HCT116 (cell line): ENCODE measurements at regions not wholly inside any gene's neighbourhood (a gene's known extent, or its start where the extent isn't known, plus 50 kb on each side); places are given as distances from the start of the nearest gene placed in this dataset.
"Not testable (repeated sequence)": the region's sequence is repeated elsewhere in the genome, so short reads cannot be mapped to it uniquely, and the experiment has no call there.

Source experiments
- ATAC-seq: fragments of 200-7000 bp; cut with Tn5 transposase; 2 replicates; pipeline ENCODE4 v1.9.1; 2020; ENCODE audit warnings: mild to moderate bottlenecking, moderate library complexity
- BruUV-seq: library from RNA; stranded (reverse); fragments of 400-500 nt; replicated peaks from 2 replicates; lab custom pipeline; 2021; lab: Mats Ljungman, UMichigan
- CTCF ChIA-PET: fragments of 300-600 bp; sonication (Branson Sonifier 250); formaldehyde crosslinking; loops from one replicate; lab custom pipeline; 2021; ENCODE audit warnings: antibody characterized with exemption; lab: Charles Lee
- POLR2A ChIA-PET: fragments of 300-600, 350-600 bp; sonication (Branson Sonifier 250); formaldehyde crosslinking; loops from one replicate; lab custom pipeline; 2021; ENCODE audit warnings: antibody characterized with exemption; lab: Charles Lee
- RAD21 ChIA-PET, 2 experiments: fragments of 300-600 bp; sonication (Branson Sonifier 250); formaldehyde crosslinking; loops; one replicate each; lab custom pipeline; 2023; ENCODE audit warnings: low total read pairs in 2 of 2; ENCODE audit not compliant: uncharacterized antibody in 2 of 2, unreplicated experiment in 2 of 2, low non-redundant PET in 1 of 2; lab: Charles Lee
- DNase-seq: peaks from one replicate; pipeline ENCODE4 v3.0.0-alpha.2; 2010; ENCODE audit warnings: low read depth, low spot score
- H2AFZ ChIP-seq: fragments of 200-600 bp; shearing (Covaris generic), sonication (generic); 2 replicates; pipeline ENCODE4 v1.6.1; 2017; ENCODE audit warnings: low read depth, mixed run types, mixed read lengths, antibody characterized with exemption, low read length; ENCODE audit not compliant: poor library complexity, severe bottlenecking
- H3K27ac ChIP-seq: 2 replicates; pipeline ENCODE4 v1.5.1; 2012; ENCODE audit warnings: low read depth, low read length
- H3K27me3 ChIP-seq: fragments of 200-600 bp; sonication (generic); 2 replicates; pipeline ENCODE4 v1.6.1; 2016; ENCODE audit warnings: mixed run types, low read length, mixed read lengths; ENCODE audit not compliant: insufficient read depth
- H3K36me3 ChIP-seq, 2 experiments: fragments of 200-500 bp in 1 of 2; fragments of 200-600 bp in 1 of 2; sonication (Bioruptor generic) in 1 of 2; sonication (generic) in 1 of 2; 2 replicates each; pipeline versions ENCODE4 v1.5.1 to v1.6.1; 2014 to 2016; ENCODE audit warnings: low read length in 2 of 2, inconsistent platforms in 1 of 2, mixed read lengths in 1 of 2, mixed run types in 1 of 2; ENCODE audit not compliant: insufficient read depth in 2 of 2, control insufficient read depth in 1 of 2
- H3K4me1 ChIP-seq, 2 experiments: fragments of 200-600 bp in 1 of 2; sonication (generic) in 1 of 2; 2 replicates each; pipeline versions ENCODE4 v1.5.1 to v1.6.1; 2012 to 2017; ENCODE audit warnings: low read length in 2 of 2, inconsistent platforms in 1 of 2, mild to moderate bottlenecking in 1 of 2, mixed read lengths in 1 of 2, mixed run types in 1 of 2, moderate library complexity in 1 of 2; ENCODE audit not compliant: insufficient read depth in 2 of 2, control insufficient read depth in 1 of 2
- H3K4me2 ChIP-seq: fragments of 200-600 bp; sonication (generic); 2 replicates; pipeline ENCODE4 v1.6.1; 2017; ENCODE audit warnings: mixed run types, low read length, mixed read lengths
- H3K4me3 ChIP-seq, 2 experiments: fragments of 200-600 bp in 1 of 2; sonication (generic) in 1 of 2; replicated peaks in 1 of 2; 2 replicates each; pipeline ENCODE4 v1.5.1; 2011 to 2016; ENCODE audit warnings: low read length in 2 of 2, control low read depth in 1 of 2, low read depth in 1 of 2, mild to moderate bottlenecking in 1 of 2, mixed read lengths in 1 of 2, mixed run types in 1 of 2
- H3K79me2 ChIP-seq: fragments of 200-600 bp; sonication (generic); 2 replicates; pipeline ENCODE4 v1.6.1; 2017; ENCODE audit warnings: mild to moderate bottlenecking, mixed run types, low read length, moderate library complexity, mixed read lengths; ENCODE audit not compliant: insufficient read depth
- H3K9ac ChIP-seq: fragments of 200-600 bp; sonication (generic); 2 replicates; pipeline ENCODE4 v1.6.1; 2016; ENCODE audit warnings: low read length, mixed read lengths
- H3K9me2 ChIP-seq: fragments of 200-600 bp; sonication (generic), shearing (Covaris generic); 2 replicates; pipeline ENCODE4 v1.6.1; 2017; ENCODE audit warnings: mixed run types, mild to moderate bottlenecking, moderate library complexity; ENCODE audit not compliant: insufficient read depth
- H3K9me3 ChIP-seq, 2 experiments: fragments of 200-500 bp in 1 of 2; fragments of 200-600 bp in 1 of 2; sonication (Bioruptor generic) in 1 of 2; sonication (generic) in 1 of 2; 2 replicates each; pipeline ENCODE4 v1.6.1; 2014 to 2017; ENCODE audit warnings: low read length in 2 of 2, mixed read lengths in 2 of 2, inconsistent platforms in 1 of 2, low read depth in 1 of 2, mild to moderate bottlenecking in 1 of 2, mixed run types in 1 of 2, moderate library complexity in 1 of 2; ENCODE audit not compliant: control insufficient read depth in 1 of 2, insufficient read depth in 1 of 2
- H4K20me1 ChIP-seq: fragments of 200-600 bp; sonication (generic), shearing (Covaris generic); 2 replicates; pipeline ENCODE4 v1.6.1; 2017; ENCODE audit warnings: mixed run types, mild to moderate bottlenecking, moderate library complexity; ENCODE audit not compliant: insufficient read depth
- CEBPB ChIP-seq: IDR thresholded peaks from 2 replicates; pipeline ENCODE4 v1.6.1; 2012; ENCODE audit warnings: low read depth
- CTCF ChIP-seq, 3 experiments: fragments of 200-600 bp in 1 of 3; sonication (generic) in 1 of 3; IDR thresholded peaks in 2 of 3; conservative IDR thresholded peaks in 1 of 3; 2 replicates each; pipeline ENCODE4 v1.5.1; 2012 to 2017; ENCODE audit warnings: low read depth in 2 of 3, low read length in 2 of 3, antibody characterized with exemption in 1 of 3, borderline replicate concordance in 1 of 3, control low read depth in 1 of 3, mild to moderate bottlenecking in 1 of 3, mixed read lengths in 1 of 3, mixed run types in 1 of 3, moderate library complexity in 1 of 3; ENCODE audit not compliant: insufficient read depth in 1 of 3
- ELF1 ChIP-seq: IDR thresholded peaks from 2 replicates; pipeline ENCODE4 v1.6.1; 2012; ENCODE audit warnings: low read depth, borderline replicate concordance
- EZH2phosphoT487 ChIP-seq: fragments of 200-600 bp; IDR thresholded peaks from 2 replicates; pipeline ENCODE4 v1.6.1; 2018; ENCODE audit warnings: antibody characterized with exemption, borderline replicate concordance
- FOSL1 ChIP-seq: IDR thresholded peaks from 2 replicates; pipeline ENCODE4 v1.6.1; 2012; ENCODE audit warnings: low read depth
- JUND ChIP-seq: IDR thresholded peaks from 2 replicates; pipeline ENCODE4 v1.6.1; 2012
- MAX ChIP-seq: IDR thresholded peaks from 2 replicates; pipeline ENCODE4 v1.6.1; 2012
- POLR2A ChIP-seq: IDR thresholded peaks from 2 replicates; pipeline ENCODE4 v1.7.0; 2011; ENCODE audit warnings: borderline replicate concordance; ENCODE audit not compliant: insufficient read depth, insufficient read length; ENCODE audit errors: extremely low read depth
- POLR2AphosphoS5 ChIP-seq: IDR thresholded peaks from 2 replicates; pipeline ENCODE4 v1.6.1; 2011; ENCODE audit warnings: mild to moderate bottlenecking, low read depth, low read length, moderate library complexity
- RAD21 ChIP-seq: IDR thresholded peaks from 2 replicates; pipeline ENCODE4 v1.6.1; 2012; ENCODE audit warnings: low read depth, mild to moderate bottlenecking
- ZBTB33 ChIP-seq: IDR thresholded peaks from 2 replicates; pipeline ENCODE4 v1.6.1; 2011; ENCODE audit warnings: mild to moderate bottlenecking, low read length, moderate library complexity; ENCODE audit not compliant: insufficient replicate concordance; ENCODE audit errors: extremely low read depth
- ZFX ChIP-seq: fragments of 450-650 bp; IDR thresholded peaks from 2 replicates; pipeline ENCODE4 v1.6.1; 2017
- ZNF274 ChIP-seq: fragments of 200-500 bp; sonication (Bioruptor generic); IDR thresholded peaks from 2 replicates; pipeline ENCODE4 v1.6.1; 2014; ENCODE audit warnings: mild to moderate bottlenecking, low read depth, low read length, inconsistent platforms
- intact Hi-C: fragments of 100-400 bp; cut with micrococcal nuclease; formaldehyde crosslinking; loops from 2 replicates; pipeline ENCODE4 v1.10.0; 2022

GRCh38 chr2:156254637-156255067 is 77.9 kb downstream of the NR4A2 start:
- H3K36me3 ChIP-seq, DNase-seq, intact Hi-C loops, H4K20me1 ChIP-seq, H3K4me1 ChIP-seq, RAD21 ChIA-PET, ATAC-seq, CTCF ChIA-PET, H3K9me2 ChIP-seq, H3K27me3 ChIP-seq, BruUV-seq, H3K9me3 ChIP-seq, POLR2A ChIA-PET, H2AFZ ChIP-seq: not testable (repeated sequence)
- peak overlapping the region; percentile 65 for H3K9ac ChIP-seq
- TF ChIP-seq POLR2AphosphoS5, result peak; percentile 32; the same call in 1 of the 2 replicates
- peaks cover 27% of the 10 kb centered on the region for H3K79me2 ChIP-seq
- peak overlapping the region; percentile 55 to 62 for H3K4me3 ChIP-seq
- H3K27ac ChIP-seq, result peak overlapping the region; percentile 66
- H3K4me2 ChIP-seq, result peak overlapping the region; percentile 75

- Histone ChIP-seq H3K36me3 (no peaks in the 10 kb centered on the region), H3K9me3 (no peaks in the 10 kb centered on the region), H2AFZ (no peak overlapping the region), H3K27ac (peak overlapping the region; percentile 66; the same call in 1 of the 2 replicates), H3K9me2 (peaks cover 2% of the 10 kb centered on the region; the same call in 1 of the 2 replicates)
- RAD21 ChIA-PET, result no interaction called here
- ATAC-seq (0 out of 2 replicates have a peak, but pooled peaks have one; percentile 34), DNase-seq (no peak)
- intact Hi-C loops, result no loop called here
- no peak for TF ChIP-seq JUND
- no peak for TF ChIP-seq FOSL1
- TF ChIP-seq MAX, result no peak
- TF ChIP-seq ELF1, result no peak
- no peak for TF ChIP-seq ZBTB33
- TF ChIP-seq EZH2phosphoT487, result no peak
- TF ChIP-seq RAD21, result no peak
- no peak for TF ChIP-seq CEBPB
- TF ChIP-seq ZFX, result no peak
- TF ChIP-seq CTCF (IDR thresholded peaks at IDR 0.05 in 2 of 3, conservative IDR thresholded peaks at IDR 0.05 in 1 of 3; ENCODE audit: borderline replicate concordance in 1 of 3, insufficient read depth in 1 of 3, low read depth in 2 of 3, low read length in 2 of 3), result no peak
- no peak for TF ChIP-seq ZNF274
- TF ChIP-seq POLR2A, result no peak
- TF ChIP-seq, all 23 proteins: peak for 0
- CTCF ChIA-PET, result no interaction called here
- H4K20me1 ChIP-seq, result no peaks in the 10 kb centered on the region
- BruUV-seq, result no TSS peak
- POLR2A ChIA-PET, result no interaction called here
- H3K79me2 ChIP-seq, result peaks cover 31% of the 10 kb centered on the region
- H3K4me2 ChIP-seq, result peak overlapping the region; percentile 75
- peak overlapping the region; percentile 65 for H3K9ac ChIP-seq
- H3K27me3 ChIP-seq, result no peaks in the 10 kb centered on the region
- H3K4me3 ChIP-seq, result peak overlapping the region; percentile 55 to 62
- H3K4me1 ChIP-seq, result peaks cover 0 to 9% of the 10 kb centered on the region in 2 experiments; a peak in 2 of 4 replicates
Measured at GRCh38 chr2:156253765-156254164, 78.8 kb downstream of the NR4A2 start.
